ENCODE measurements at regions not wholly inside any gene's neighbourhood (a gene's known extent, or its start where the extent isn't known, plus 50 kb on each side); places are given as distances from the start of the nearest gene placed in this dataset.

GRCh38 chr3:25288413-25288812 lies 139.7 kb upstream of the RARB start:
- Histone ChIP-seq H3K36me3 (no peaks in the 10 kb centered on the region), H3K4me3 (no peak overlapping the region), H3K9me3 (no peaks in the 10 kb centered on the region), H3K27ac (no peak overlapping the region), H3K27me3 (no peaks in the 10 kb centered on the region), H3K4me1 (no peaks in the 10 kb centered on the region)
- TF ChIP-seq CTCF (IDR thresholded peaks at IDR 0.05) (no peak), EP300 (IDR thresholded peaks at IDR 0.05) (no peak)
- DNase-seq (ENCODE audit: low spot score in 2 of 2), result no peak
- 73% methylated on average over 1 of the region's 1 CpG for WGBS

GRCh38 chr3:25289156-25289555 lies 138.9 kb upstream of the RARB start:
- Histone ChIP-seq H3K27me3 (no peaks in the 10 kb centered on the region), H3K36me3 (no peaks in the 10 kb centered on the region), H3K4me1 (no peaks in the 10 kb centered on the region), H3K27ac (no peak overlapping the region), H3K9me3 (no peaks in the 10 kb centered on the region), H3K4me3 (no peak overlapping the region)
- 100% methylated on average over 1 of the region's 1 CpG for WGBS
- no peak for DNase-seq (ENCODE audit: low spot score in 2 of 2)
- TF ChIP-seq POLR2AphosphoS5 (IDR thresholded peaks at IDR 0.05), result no peak
- no peak for TF ChIP-seq POLR2A (IDR thresholded peaks at IDR 0.05)
- no peak for TF ChIP-seq CTCF (IDR thresholded peaks at IDR 0.05)
- no peak for TF ChIP-seq EP300 (IDR thresholded peaks at IDR 0.05)

GRCh38 chr3:25289663-25290062 lies 138.4 kb upstream of the RARB start:
- H3K27ac ChIP-seq, result no peak overlapping the region
- 83% methylated on average over 2 of the region's 2 CpGs for WGBS
- DNase-seq (ENCODE audit: low spot score in 2 of 2), result no peak
- no peak overlapping the region for H3K4me3 ChIP-seq
- H3K4me1 ChIP-seq, result no peaks in the 10 kb centered on the region
- no peaks in the 10 kb centered on the region for H3K36me3 ChIP-seq
- no peaks in the 10 kb centered on the region for H3K9me3 ChIP-seq
- no peaks in the 10 kb centered on the region for H3K27me3 ChIP-seq
- TF ChIP-seq POLR2A (IDR thresholded peaks at IDR 0.05), result no peak
- TF ChIP-seq POLR2AphosphoS5 (IDR thresholded peaks at IDR 0.05), result no peak
- no peak for TF ChIP-seq EP300 (IDR thresholded peaks at IDR 0.05)
- TF ChIP-seq CTCF (IDR thresholded peaks at IDR 0.05), result no peak

GRCh38 chr3:25291481-25291905 lies 136.6 kb upstream of the RARB start:
- no peak for TF ChIP-seq POLR2AphosphoS5 (IDR thresholded peaks at IDR 0.05)
- no peak for TF ChIP-seq POLR2A (IDR thresholded peaks at IDR 0.05)
- TF ChIP-seq EP300 (IDR thresholded peaks at IDR 0.05), result no peak
- TF ChIP-seq CTCF (IDR thresholded peaks at IDR 0.05), result no peak
- DNase-seq (ENCODE audit: low spot score in 2 of 2), result no peak
- H3K4me3 ChIP-seq, result no peak overlapping the region
- H3K36me3 ChIP-seq, result no peaks in the 10 kb centered on the region
- H3K27ac ChIP-seq, result no peak overlapping the region
- no peaks in the 10 kb centered on the region for H3K9me3 ChIP-seq
- no peaks in the 10 kb centered on the region for H3K27me3 ChIP-seq
- H3K4me1 ChIP-seq, result no peaks in the 10 kb centered on the region
- 33% methylated on average over 2 of the region's 2 CpGs for WGBS

GRCh38 chr3:25292036-25292435 lies 136.0 kb upstream of the RARB start:
- TF ChIP-seq EP300 (IDR thresholded peaks at IDR 0.05) (no peak), CTCF (IDR thresholded peaks at IDR 0.05) (no peak), POLR2A (IDR thresholded peaks at IDR 0.05) (no peak), POLR2AphosphoS5 (IDR thresholded peaks at IDR 0.05) (no peak)
- 76% methylated on average over 3 of the region's 3 CpGs for WGBS

More at GRCh38 chr3:25292036-25292435, 136.0 kb upstream of the RARB start:
- no peaks in the 10 kb centered on the region for H3K27me3 ChIP-seq
- no peaks in the 10 kb centered on the region for H3K4me1 ChIP-seq
- no peak for DNase-seq (ENCODE audit: low spot score in 2 of 2)
- no peak overlapping the region for H3K27ac ChIP-seq
- H3K9me3 ChIP-seq, result no peaks in the 10 kb centered on the region
- H3K4me3 ChIP-seq, result no peak overlapping the region
- H3K36me3 ChIP-seq, result no peaks in the 10 kb centered on the region

Data from suprapubic skin (tissue), 4 donors.